ENCODE measurements at regions not wholly inside any gene's neighbourhood (a gene's known extent, or its start where the extent isn't known, plus 50 kb on each side); places are given as distances from the start of the nearest gene placed in this dataset.

- Histone ChIP-seq H3K27me3 (no peaks in the 10 kb centered on the region), H3K27ac (no peak overlapping the region), H3K4me2 (no peak overlapping the region), H3K36me3 (replicated peaks; ENCODE audit: insufficient read depth, low read depth) (no peaks in the 10 kb centered on the region), H3K9me3 (ENCODE audit: low read depth) (no peaks in the 10 kb centered on the region), H3K9me2 (replicated peaks; ENCODE audit: insufficient read depth) (peaks cover 2% of the 10 kb centered on the region), H3K4me1 (ENCODE audit: insufficient read depth) (no peaks in the 10 kb centered on the region), H4K20me1 (ENCODE audit: insufficient read depth, poor library complexity, severe bottlenecking) (no peaks in the 10 kb centered on the region), H3K79me2 (no peaks in the 10 kb centered on the region), H3K4me3 (no peak overlapping the region), H2AFZ (no peak overlapping the region)
- no peak for DNase-seq (ENCODE audit: low spot score)
- no peak for TF ChIP-seq CTCF (IDR thresholded peaks at IDR 0.05; ENCODE audit: poor library complexity)
- no peak for TF ChIP-seq EZH2 (IDR thresholded peaks at IDR 0.05; ENCODE audit: borderline replicate concordance)
- no peak for TF ChIP-seq EZH2phosphoT487 (IDR thresholded peaks at IDR 0.05; ENCODE audit: low read depth, severe bottlenecking, unreplicated experiment)
Observed at GRCh38 chr1:194548071-194548470, 1361.7 kb upstream of the B3GALT2 start.

GRCh38 chr1:194544012-194544411 is 1357.6 kb upstream of the B3GALT2 start:
- Histone ChIP-seq H3K79me2 (no peaks in the 10 kb centered on the region), H3K27me3 (no peaks in the 10 kb centered on the region), H4K20me1 (ENCODE audit: insufficient read depth, poor library complexity, severe bottlenecking) (no peaks in the 10 kb centered on the region), H3K4me1 (ENCODE audit: insufficient read depth) (no peaks in the 10 kb centered on the region), H3K9me3 (ENCODE audit: low read depth) (no peaks in the 10 kb centered on the region), H3K27ac (no peak overlapping the region), H3K9me2 (replicated peaks; ENCODE audit: insufficient read depth) (peaks cover 2% of the 10 kb centered on the region), H3K4me3 (no peak overlapping the region), H3K36me3 (replicated peaks; ENCODE audit: insufficient read depth, low read depth) (no peaks in the 10 kb centered on the region), H3K4me2 (no peak overlapping the region), H2AFZ (no peak overlapping the region)
- 88% methylated on average over 3 of the region's 3 CpGs for WGBS (ENCODE audit: low lambda C conversion rate, missing lambda C conversion rate)
- TF ChIP-seq EZH2phosphoT487 (IDR thresholded peaks at IDR 0.05; ENCODE audit: low read depth, severe bottlenecking, unreplicated experiment) (no peak), CTCF (IDR thresholded peaks at IDR 0.05; ENCODE audit: poor library complexity) (no peak), EZH2 (IDR thresholded peaks at IDR 0.05; ENCODE audit: borderline replicate concordance) (no peak)
- no peak for DNase-seq (ENCODE audit: low spot score)

GRCh38 chr1:194538453-194538852 is 1352.0 kb upstream of the B3GALT2 start:
- peaks cover under 1% of the 10 kb centered on the region for H3K9me2 ChIP-seq (replicated peaks; ENCODE audit: insufficient read depth)
- no peaks in the 10 kb centered on the region for H3K27me3 ChIP-seq
- peaks cover 5% of the 10 kb centered on the region for H3K4me1 ChIP-seq (ENCODE audit: insufficient read depth)
- no peak overlapping the region for H3K4me2 ChIP-seq
- H2AFZ ChIP-seq = no peak overlapping the region
- no peaks in the 10 kb centered on the region for H3K9me3 ChIP-seq (ENCODE audit: low read depth)
- H3K4me3 ChIP-seq = no peak overlapping the region
- H3K79me2 ChIP-seq = no peaks in the 10 kb centered on the region
- no peaks in the 10 kb centered on the region for H3K36me3 ChIP-seq (replicated peaks; ENCODE audit: insufficient read depth, low read depth)
- TF ChIP-seq EZH2phosphoT487 (IDR thresholded peaks at IDR 0.05; ENCODE audit: low read depth, severe bottlenecking, unreplicated experiment) (no peak), EZH2 (IDR thresholded peaks at IDR 0.05; ENCODE audit: borderline replicate concordance) (no peak), CTCF (IDR thresholded peaks at IDR 0.05; ENCODE audit: poor library complexity) (no peak)
- 39% methylated on average over 2 of the region's 2 CpGs for WGBS (ENCODE audit: low lambda C conversion rate, missing lambda C conversion rate)
- no peak overlapping the region for H3K27ac ChIP-seq
- no peak for DNase-seq (ENCODE audit: low spot score)
- H4K20me1 ChIP-seq (ENCODE audit: insufficient read depth, poor library complexity, severe bottlenecking) = no peaks in the 10 kb centered on the region

- Histone ChIP-seq H3K9me3 (ENCODE audit: low read depth) (no peaks in the 10 kb centered on the region), H3K27ac (no peak overlapping the region), H3K4me1 (ENCODE audit: insufficient read depth) (peaks cover 5% of the 10 kb centered on the region), H3K9me2 (replicated peaks; ENCODE audit: insufficient read depth) (no peaks in the 10 kb centered on the region), H2AFZ (no peak overlapping the region), H4K20me1 (ENCODE audit: insufficient read depth, poor library complexity, severe bottlenecking) (no peaks in the 10 kb centered on the region), H3K36me3 (replicated peaks; ENCODE audit: insufficient read depth, low read depth) (no peaks in the 10 kb centered on the region), H3K4me2 (no peak overlapping the region), H3K27me3 (no peaks in the 10 kb centered on the region), H3K79me2 (no peaks in the 10 kb centered on the region), H3K4me3 (no peak overlapping the region)
- DNase-seq (ENCODE audit: low spot score) = no peak
- no peak for TF ChIP-seq EZH2 (IDR thresholded peaks at IDR 0.05; ENCODE audit: borderline replicate concordance)
Observed at GRCh38 chr1:194537521-194537920, 1351.1 kb upstream of the B3GALT2 start.
